ENCODE measurements at regions not wholly inside any gene's neighbourhood (a gene's known extent, or its start where the extent isn't known, plus 50 kb on each side); places are given as distances from the start of the nearest gene placed in this dataset.

DNA sequence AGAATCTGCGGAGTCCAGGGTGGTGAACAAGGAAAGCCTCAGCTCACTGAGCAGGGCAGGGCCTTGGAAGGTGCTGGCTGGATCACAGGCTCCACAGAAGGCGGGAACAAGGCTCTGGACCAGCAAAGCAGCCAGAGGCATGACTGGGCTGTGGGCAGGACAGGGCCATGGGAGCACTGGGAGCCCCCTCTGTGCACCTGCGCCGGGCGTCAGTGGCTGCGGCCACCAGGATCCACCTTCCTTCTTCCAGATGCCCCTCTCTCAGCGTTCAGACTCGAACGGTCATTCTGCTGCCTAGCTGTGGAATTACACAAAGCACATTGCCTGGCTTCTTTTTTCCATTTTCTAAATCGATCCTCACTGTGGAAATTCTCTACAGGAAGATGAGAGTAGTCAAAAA, 621.2 kb downstream of the GALR1 start:
- TF ChIP-seq CTCF (conservative IDR thresholded peaks at IDR 0.05; ENCODE audit: low read length): no peak
- no peak for TF ChIP-seq EZH2phosphoT487 (IDR thresholded peaks at IDR 0.05; ENCODE audit: borderline replicate concordance, low read depth, low read length)
